BLaER1 (cell line): ENCODE measurements at regions not wholly inside any gene's neighbourhood (a gene's known extent, or its start where the extent isn't known, plus 50 kb on each side); places are given as distances from the start of the nearest gene placed in this dataset.
"Not testable (repeated sequence)": the region's sequence is repeated elsewhere in the genome, so short reads cannot be mapped to it uniquely, and the experiment has no call there.

Experiments used
- H3K27ac ChIP-seq: shearing (Covaris generic); formaldehyde crosslinking; 2 replicates; pipeline ENCODE4 v1.8.1; 2022
- H3K27me3 ChIP-seq: shearing (Covaris generic); formaldehyde crosslinking; 2 replicates; pipeline ENCODE4 v1.8.1; 2022
- H3K36me3 ChIP-seq: shearing (Covaris generic); formaldehyde crosslinking; 2 replicates; pipeline ENCODE4 v1.8.1; 2022
- H3K4me1 ChIP-seq: shearing (Covaris generic); formaldehyde crosslinking; 2 replicates; pipeline ENCODE4 v1.8.1; 2022
- H3K4me2 ChIP-seq: shearing (Covaris generic); formaldehyde crosslinking; 2 replicates; pipeline ENCODE4 v1.8.1; 2022
- H3K4me3 ChIP-seq: shearing (Covaris generic); formaldehyde crosslinking; 2 replicates; pipeline ENCODE4 v1.8.1; 2022
- H3K9ac ChIP-seq: shearing (Covaris generic); formaldehyde crosslinking; 2 replicates; pipeline ENCODE4 v1.8.1; 2022
- H3K9me3 ChIP-seq: shearing (Covaris generic); formaldehyde crosslinking; 2 replicates; pipeline ENCODE4 v1.8.1; 2022
- H4K20me1 ChIP-seq: shearing (Covaris generic); formaldehyde crosslinking; 2 replicates; pipeline ENCODE4 v1.8.1; 2022
- Cebpa-rat ChIP-seq: shearing (Covaris generic); IDR thresholded peaks from 2 replicates; pipeline ENCODE4 v1.8.1; 2022

DNA sequence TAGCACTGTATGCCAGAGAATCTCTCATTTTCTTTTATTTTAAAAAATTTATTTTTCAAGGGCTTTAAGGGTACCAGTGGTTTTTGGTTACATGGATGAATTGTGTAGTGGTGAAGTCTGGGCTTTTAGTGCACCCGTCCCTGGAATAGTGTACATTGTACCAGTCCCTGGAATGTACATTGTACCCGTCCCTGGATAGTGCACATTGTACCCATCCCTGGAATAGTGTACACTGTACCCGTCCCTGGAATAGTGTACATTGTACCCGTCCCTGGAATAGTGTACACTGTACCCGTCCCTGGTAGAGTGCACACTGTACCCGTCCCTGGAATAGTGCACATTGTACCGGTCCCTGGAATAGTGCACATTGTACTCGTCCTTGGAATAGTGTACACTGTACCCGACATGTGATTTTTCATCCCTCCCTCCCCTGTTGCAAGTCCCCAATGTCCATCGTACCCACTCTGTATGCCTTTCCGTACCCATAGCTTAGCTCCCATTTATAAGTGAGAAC, 56.1 kb upstream of the HELT start:
- Histone ChIP-seq H3K9ac (no peak overlapping the region), H3K27me3 (no peaks in the 10 kb centered on the region), H3K27ac (no peak overlapping the region), H3K4me1 (peaks cover 50% of the 10 kb centered on the region), H3K4me3 (no peak overlapping the region), H3K4me2 (0 out of 2 replicates have a peak overlapping the region, but pooled peaks have one; percentile 90), H3K36me3 (no peaks in the 10 kb centered on the region), H4K20me1 (no peaks in the 10 kb centered on the region), H3K9me3 (no peaks in the 10 kb centered on the region)
- TF ChIP-seq Cebpa-rat: no peak

GRCh38 chr4:184965230-184966050, 52.9 kb upstream of the HELT start:
- not testable (repeated sequence) for H3K27ac ChIP-seq, H3K9ac ChIP-seq, H4K20me1 ChIP-seq, H3K9me3 ChIP-seq, H3K4me3 ChIP-seq, H3K27me3 ChIP-seq, H3K36me3 ChIP-seq, H3K4me2 ChIP-seq
- peaks cover 17% of the 10 kb centered on the region for H3K4me1 ChIP-seq

DNA sequence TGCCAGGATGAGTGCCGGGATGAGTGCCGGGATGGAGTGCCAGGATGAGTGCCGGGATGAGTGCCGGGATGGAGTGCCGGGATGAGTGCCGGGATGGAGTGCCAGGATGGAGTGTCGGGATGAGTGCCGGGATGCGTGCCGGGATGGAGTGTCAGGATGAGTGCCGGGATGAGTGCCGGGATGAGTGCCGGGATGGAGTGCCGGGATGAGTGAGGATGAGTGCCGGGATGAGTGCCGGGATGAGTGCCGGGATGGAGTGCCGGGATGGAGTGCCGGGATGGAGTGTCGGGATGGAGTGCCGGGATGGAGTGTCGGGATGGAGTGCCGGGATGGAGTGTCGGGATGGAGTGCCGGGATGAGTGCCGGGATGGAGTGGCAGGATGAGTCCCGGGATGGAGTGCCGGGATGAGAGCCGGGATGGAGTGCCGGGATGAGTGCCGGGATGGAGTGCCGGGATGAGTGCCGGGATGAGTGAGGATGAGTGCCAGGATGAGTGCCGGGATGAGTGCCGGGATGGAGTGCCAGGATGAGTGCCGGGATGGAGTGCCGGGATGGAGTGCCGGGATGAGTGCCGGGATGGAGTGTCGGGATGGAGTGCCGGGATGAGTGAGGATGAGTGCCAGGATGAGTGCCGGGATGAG, 52.1 kb upstream of the HELT start:
- H3K36me3 ChIP-seq, H3K4me1 ChIP-seq, H3K4me3 ChIP-seq, H3K4me2 ChIP-seq, H3K9me3 ChIP-seq, H3K9ac ChIP-seq, H3K27ac ChIP-seq, H3K27me3 ChIP-seq, H4K20me1 ChIP-seq: not testable (repeated sequence)

DNA sequence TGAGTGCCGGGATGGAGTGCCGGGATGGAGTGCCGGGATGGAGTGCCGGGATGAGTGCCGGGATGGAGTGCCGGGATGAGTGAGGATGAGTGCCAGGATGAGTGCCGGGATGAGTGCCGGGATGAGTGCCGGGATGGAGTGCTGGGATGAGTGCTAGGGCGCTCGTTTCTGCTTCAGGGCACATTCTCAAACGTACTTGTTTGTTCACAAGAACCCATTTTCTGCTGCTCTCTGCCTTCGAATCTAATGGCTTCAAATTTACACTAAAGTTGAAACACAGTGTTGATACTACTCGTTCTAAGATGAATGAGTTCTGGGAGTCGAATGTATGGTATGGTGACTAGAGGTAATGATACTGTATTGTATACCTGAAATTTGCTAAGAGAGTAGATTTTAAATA, 50.6 kb upstream of the HELT start:
- peaks cover 10% of the 10 kb centered on the region for H3K9me3 ChIP-seq
- not testable (repeated sequence) for H3K27ac ChIP-seq, H3K36me3 ChIP-seq, H4K20me1 ChIP-seq, H3K9ac ChIP-seq, H3K27me3 ChIP-seq, H3K4me1 ChIP-seq, H3K4me2 ChIP-seq, H3K4me3 ChIP-seq

DNA sequence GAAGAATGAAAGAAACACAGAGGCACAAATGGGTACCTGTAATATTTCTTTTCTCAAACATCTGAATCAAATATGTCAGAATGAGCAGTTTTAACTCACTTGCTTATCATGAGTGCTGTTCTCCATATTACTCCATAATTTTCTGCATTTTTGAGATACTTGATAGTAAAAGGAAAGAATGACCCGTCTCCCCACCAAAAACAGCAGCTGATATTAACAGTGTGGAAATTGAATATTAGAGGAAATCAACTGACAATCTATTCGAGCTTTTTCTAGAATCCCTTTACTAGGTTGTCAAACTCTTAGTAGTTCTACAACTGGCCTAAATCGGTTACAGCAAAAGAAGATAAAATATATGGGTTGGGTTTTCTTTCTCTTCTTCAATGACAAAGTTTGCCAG, 49.9 kb upstream of the HELT start:
- Histone ChIP-seq H3K4me1 (no peaks in the 10 kb centered on the region), H3K4me2 (no peak overlapping the region), H3K4me3 (no peak overlapping the region), H3K9ac (no peak overlapping the region), H4K20me1 (no peaks in the 10 kb centered on the region), H3K36me3 (no peaks in the 10 kb centered on the region), H3K27ac (no peak overlapping the region), H3K27me3 (no peaks in the 10 kb centered on the region), H3K9me3 (peaks cover 10% of the 10 kb centered on the region)
- no peak for TF ChIP-seq Cebpa-rat
